ENCODE measurements at regions not wholly inside any gene's neighbourhood (a gene's known extent, or its start where the extent isn't known, plus 50 kb on each side); places are given as distances from the start of the nearest gene placed in this dataset.

GRCh38 chr13:68386808-68387207, 1156.7 kb upstream of the PCDH9 start:
- Histone ChIP-seq H3K4me3 (ENCODE audit: low read length) (no peak overlapping the region), H3K4me2 (ENCODE audit: low read depth, low read length) (no peak overlapping the region), H3K4me1 (ENCODE audit: low read length) (no peaks in the 10 kb centered on the region), H3K9ac (ENCODE audit: low read length) (no peak overlapping the region), H3K27me3 (replicated peaks; ENCODE audit: insufficient read depth, low read length) (no peaks in the 10 kb centered on the region), H3K79me2 (ENCODE audit: low read length) (no peaks in the 10 kb centered on the region), H3K9me3 (replicated peaks; ENCODE audit: insufficient read depth, low read length) (no peaks in the 10 kb centered on the region), H3K27ac (ENCODE audit: low read length) (no peak overlapping the region), H2AFZ (ENCODE audit: low read length) (no peak overlapping the region), H3K9me2 (replicated peaks; ENCODE audit: insufficient read depth, low read length) (no peaks in the 10 kb centered on the region), H3F3A (ENCODE audit: insufficient read depth, low read length) (no peaks in the 10 kb centered on the region), H4K20me1 (ENCODE audit: insufficient read depth, low read length) (no peaks in the 10 kb centered on the region), H3K36me3 (replicated peaks; ENCODE audit: insufficient read depth, low read length) (no peaks in the 10 kb centered on the region)
- no peak for TF ChIP-seq CTCF (IDR thresholded peaks at IDR 0.05; ENCODE audit: low read length)
- TF ChIP-seq EZH2phosphoT487 (IDR thresholded peaks at IDR 0.05; ENCODE audit: low read length), result no peak
- no peak for TF ChIP-seq EZH2 (optimal IDR thresholded peaks at IDR 0.05; ENCODE audit: low read depth, low read length)
- no peak for DNase-seq

GRCh38 chr13:68380041-68380973, 1150.2 kb upstream of the PCDH9 start:
- Histone ChIP-seq H3K9ac (ENCODE audit: low read length) (no peak overlapping the region), H2AFZ (ENCODE audit: low read length) (no peak overlapping the region), H3F3A (ENCODE audit: insufficient read depth, low read length) (no peaks in the 10 kb centered on the region), H3K4me1 (ENCODE audit: low read length) (no peaks in the 10 kb centered on the region), H4K20me1 (ENCODE audit: insufficient read depth, low read length) (no peaks in the 10 kb centered on the region), H3K79me2 (ENCODE audit: low read length) (no peaks in the 10 kb centered on the region), H3K27me3 (replicated peaks; ENCODE audit: insufficient read depth, low read length) (no peaks in the 10 kb centered on the region), H3K27ac (ENCODE audit: low read length) (no peak overlapping the region), H3K9me3 (replicated peaks; ENCODE audit: insufficient read depth, low read length) (no peaks in the 10 kb centered on the region), H3K4me2 (ENCODE audit: low read depth, low read length) (no peak overlapping the region), H3K4me3 (ENCODE audit: low read length) (no peak overlapping the region), H3K36me3 (replicated peaks; ENCODE audit: insufficient read depth, low read length) (no peaks in the 10 kb centered on the region), H3K9me2 (replicated peaks; ENCODE audit: insufficient read depth, low read length) (no peaks in the 10 kb centered on the region)
- no peak for TF ChIP-seq EZH2phosphoT487 (IDR thresholded peaks at IDR 0.05; ENCODE audit: low read length)
- TF ChIP-seq EZH2 (optimal IDR thresholded peaks at IDR 0.05; ENCODE audit: low read depth, low read length), result no peak
- no peak for TF ChIP-seq CTCF (IDR thresholded peaks at IDR 0.05; ENCODE audit: low read length)
- no peak for DNase-seq

GRCh38 chr13:68378294-68378693, 1148.2 kb upstream of the PCDH9 start:
- Histone ChIP-seq H2AFZ (ENCODE audit: low read length) (no peak overlapping the region), H3K9me2 (replicated peaks; ENCODE audit: insufficient read depth, low read length) (no peaks in the 10 kb centered on the region), H3K79me2 (ENCODE audit: low read length) (no peaks in the 10 kb centered on the region), H3K27me3 (replicated peaks; ENCODE audit: insufficient read depth, low read length) (no peaks in the 10 kb centered on the region), H3K9me3 (replicated peaks; ENCODE audit: insufficient read depth, low read length) (no peaks in the 10 kb centered on the region), H3K9ac (ENCODE audit: low read length) (no peak overlapping the region), H3F3A (ENCODE audit: insufficient read depth, low read length) (no peaks in the 10 kb centered on the region), H4K20me1 (ENCODE audit: insufficient read depth, low read length) (no peaks in the 10 kb centered on the region), H3K36me3 (replicated peaks; ENCODE audit: insufficient read depth, low read length) (no peaks in the 10 kb centered on the region), H3K4me3 (ENCODE audit: low read length) (no peak overlapping the region), H3K4me1 (ENCODE audit: low read length) (no peaks in the 10 kb centered on the region), H3K4me2 (ENCODE audit: low read depth, low read length) (no peak overlapping the region), H3K27ac (ENCODE audit: low read length) (no peak overlapping the region)
- TF ChIP-seq CTCF (IDR thresholded peaks at IDR 0.05; ENCODE audit: low read length) (no peak), EZH2 (optimal IDR thresholded peaks at IDR 0.05; ENCODE audit: low read depth, low read length) (no peak), EZH2phosphoT487 (IDR thresholded peaks at IDR 0.05; ENCODE audit: low read length) (no peak)
- no peak for DNase-seq
